VCaP (cell line): ENCODE measurements at regions not wholly inside any gene's neighbourhood (a gene's known extent, or its start where the extent isn't known, plus 50 kb on each side); places are given as distances from the start of the nearest gene placed in this dataset.

ENCODE experiments used
- H3K27ac ChIP-seq: fragments of 450-650 bp; 2 replicates; pipeline ENCODE4 v1.5.1; 2017
- CTCF ChIP-seq: fragments of 450-650 bp; conservative IDR thresholded peaks from 2 replicates; pipeline ENCODE4 v1.5.1; 2017; ENCODE audit warnings: mild to moderate bottlenecking, moderate library complexity

GRCh38 chr1:5798904-5799303, 193.3 kb downstream of the NPHP4 start:
- TF ChIP-seq CTCF, result no peak

GRCh38 chr1:5798151-5798730, 194.0 kb downstream of the NPHP4 start:
- no peak for TF ChIP-seq CTCF
- H3K27ac ChIP-seq, result no peak overlapping the region

More at GRCh38 chr1:5798904-5799303, 193.3 kb downstream of the NPHP4 start:
- no peak overlapping the region for H3K27ac ChIP-seq

GRCh38 chr1:5796028-5796427, 196.2 kb downstream of the NPHP4 start:
- no peak overlapping the region for H3K27ac ChIP-seq
- TF ChIP-seq CTCF, result no peak

GRCh38 chr1:5794279-5794678, 197.9 kb downstream of the NPHP4 start:
- H3K27ac ChIP-seq, result no peak overlapping the region
- no peak for TF ChIP-seq CTCF

- no peak for TF ChIP-seq CTCF
- H3K27ac ChIP-seq, result no peak overlapping the region
Observed at GRCh38 chr1:5793516-5793915, 198.7 kb downstream of the NPHP4 start.

- no peak overlapping the region for H3K27ac ChIP-seq
- TF ChIP-seq CTCF, result no peak
Observed at GRCh38 chr1:5781079-5781478, 211.1 kb downstream of the NPHP4 start.

GRCh38 chr1:5780324-5780716, 211.9 kb downstream of the NPHP4 start:
- no peak for TF ChIP-seq CTCF
- no peak overlapping the region for H3K27ac ChIP-seq
